ENCODE measurements at regions not wholly inside any gene's neighbourhood (a gene's known extent, or its start where the extent isn't known, plus 50 kb on each side); places are given as distances from the start of the nearest gene placed in this dataset.
"Not testable (repeated sequence)": the region's sequence is repeated elsewhere in the genome, so short reads cannot be mapped to it uniquely, and the experiment has no call there.

GRCh38 chr5:5767286-5767928, 344.9 kb downstream of the ICE1 start:
- DNase-seq (ENCODE audit: low read depth in 2 of 3, low spot score in 1 of 3): no peak

GRCh38 chr5:5765066-5765850, 342.8 kb downstream of the ICE1 start:
- DNase-seq (ENCODE audit: low read depth in 2 of 3, low spot score in 1 of 3): no peak

GRCh38 chr5:5764246-5764645, 341.8 kb downstream of the ICE1 start:
- no peak for DNase-seq (ENCODE audit: low read depth in 2 of 3, low spot score in 1 of 3)

GRCh38 chr5:5756762-5757161, 334.3 kb downstream of the ICE1 start:
- DNase-seq (ENCODE audit: low read depth in 2 of 3, low spot score in 1 of 3): no peak

GRCh38 chr5:5755888-5756287, 333.4 kb downstream of the ICE1 start:
- no peak for DNase-seq (ENCODE audit: low read depth in 2 of 3, low spot score in 1 of 3)

- no peak for DNase-seq (ENCODE audit: low read depth in 2 of 3, low spot score in 1 of 3)
These were observed 330.4 kb downstream of the ICE1 start for GRCh38 chr5:5752844-5753243.

GRCh38 chr5:5751987-5752386, 329.5 kb downstream of the ICE1 start:
- no peak for DNase-seq (ENCODE audit: low read depth in 2 of 3, low spot score in 1 of 3)

- DNase-seq (ENCODE audit: low read depth in 2 of 3, low spot score in 1 of 3): no peak
These were observed 329.0 kb downstream of the ICE1 start for GRCh38 chr5:5751498-5751897.

- no peak for DNase-seq (ENCODE audit: low read depth in 2 of 3, low spot score in 1 of 3)
These were observed 318.9 kb downstream of the ICE1 start for GRCh38 chr5:5741418-5741817.

- DNase-seq (ENCODE audit: low read depth in 2 of 3, low spot score in 1 of 3): no peak
These were observed 317.0 kb downstream of the ICE1 start for GRCh38 chr5:5739490-5739945.

- DNase-seq (ENCODE audit: low read depth in 2 of 3, low spot score in 1 of 3): no peak
These were observed 316.5 kb downstream of the ICE1 start for GRCh38 chr5:5738797-5739489.

- DNase-seq (ENCODE audit: low read depth in 2 of 3, low spot score in 1 of 3): no peak
These were observed 313.5 kb downstream of the ICE1 start for GRCh38 chr5:5736007-5736406.

- DNase-seq (ENCODE audit: low read depth in 2 of 3, low spot score in 1 of 3): not testable (repeated sequence)
These were observed 310.6 kb downstream of the ICE1 start for GRCh38 chr5:5733058-5733457.

GRCh38 chr5:5726401-5726800, 303.9 kb downstream of the ICE1 start:
- DNase-seq (ENCODE audit: low read depth in 2 of 3, low spot score in 1 of 3): no peak

GRCh38 chr5:5721881-5722280, 299.4 kb downstream of the ICE1 start:
- DNase-seq (ENCODE audit: low read depth in 2 of 3, low spot score in 1 of 3): no peak

GRCh38 chr5:5719292-5719691, 296.8 kb downstream of the ICE1 start:
- no peak for DNase-seq (ENCODE audit: low read depth in 2 of 3, low spot score in 1 of 3)

- DNase-seq (ENCODE audit: low read depth in 2 of 3, low spot score in 1 of 3): no peak
These were observed 294.2 kb downstream of the ICE1 start for GRCh38 chr5:5716665-5717064.

- DNase-seq (ENCODE audit: low read depth in 2 of 3, low spot score in 1 of 3): no peak
These were observed 289.1 kb downstream of the ICE1 start for GRCh38 chr5:5711592-5711991.

GRCh38 chr5:5711112-5711511, 288.6 kb downstream of the ICE1 start:
- DNase-seq (ENCODE audit: low read depth in 2 of 3, low spot score in 1 of 3): no peak

GRCh38 chr5:5710471-5710870, 288.0 kb downstream of the ICE1 start:
- no peak for DNase-seq (ENCODE audit: low read depth in 2 of 3, low spot score in 1 of 3)

GRCh38 chr5:5708367-5708919, 286.0 kb downstream of the ICE1 start:
- DNase-seq (ENCODE audit: low read depth in 2 of 3, low spot score in 1 of 3): no peak

GRCh38 chr5:5705010-5705409, 282.5 kb downstream of the ICE1 start:
- no peak for DNase-seq (ENCODE audit: low read depth in 2 of 3, low spot score in 1 of 3)

Measured in stimulated activated CD4-positive, alpha-beta T cell treated with anti-CD3 and anti-CD28 coated beads, Interleukin-12 subunit alpha, Interleukin-12 subunit beta, amount 100 ng/mL, for 48 hours (primary cell).